DMS 273 (cell line): ENCODE measurements at regions not wholly inside any gene's neighbourhood (a gene's known extent, or its start where the extent isn't known, plus 50 kb on each side); places are given as distances from the start of the nearest gene placed in this dataset.

Experiments used
- DNase-seq: peaks from one replicate; lab custom pipeline; 2025; ENCODE audit not compliant: unreplicated experiment; lab: John Stamatoyannopoulos, UW

GRCh38 chr21:27841084-27841672, 874.3 kb upstream of the ADAMTS5 start:
- no peak for DNase-seq

DNA sequence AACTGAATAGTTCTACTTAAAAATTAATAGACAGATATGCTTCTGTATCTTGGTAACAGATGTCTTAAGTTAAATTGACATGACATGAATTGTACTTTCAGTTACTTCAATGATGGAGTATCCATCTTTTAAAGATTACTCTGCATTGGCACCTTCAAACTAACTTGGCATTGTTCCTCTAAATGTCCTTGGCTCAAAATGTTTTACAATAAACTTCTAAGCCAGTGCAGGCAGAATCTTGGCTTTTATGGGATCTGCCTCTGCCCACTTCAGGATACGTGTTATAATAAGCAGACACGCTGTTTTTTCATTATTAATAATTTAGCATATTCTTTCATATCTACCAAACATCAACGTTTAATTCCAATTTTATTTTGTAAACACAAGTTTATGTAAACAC, 873.4 kb upstream of the ADAMTS5 start:
- DNase-seq = no peak

- DNase-seq = no peak
These were observed 872.7 kb upstream of the ADAMTS5 start for GRCh38 chr21:27839512-27840115.

- no peak for DNase-seq
These were observed 871.7 kb upstream of the ADAMTS5 start for GRCh38 chr21:27838573-27838972.

DNA sequence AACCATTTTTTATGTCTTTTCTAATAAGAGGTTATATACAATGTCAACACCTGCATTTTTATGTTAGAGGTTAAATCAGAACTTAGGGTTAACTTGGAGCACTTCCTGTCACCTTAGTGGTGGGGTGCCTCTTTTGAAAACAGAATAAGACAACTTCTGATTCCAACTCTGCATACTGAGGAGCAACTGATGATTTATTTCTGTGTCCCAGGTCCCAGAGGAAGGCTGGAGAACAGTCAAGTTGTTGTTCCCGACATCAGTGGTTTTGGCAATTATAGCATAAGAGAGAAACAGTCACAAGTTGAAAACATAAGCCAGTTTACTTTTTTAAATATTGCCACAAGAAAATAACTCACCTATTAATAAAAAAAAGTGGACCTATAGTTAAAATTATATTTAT, 871.0 kb upstream of the ADAMTS5 start:
- DNase-seq = no peak

DNA sequence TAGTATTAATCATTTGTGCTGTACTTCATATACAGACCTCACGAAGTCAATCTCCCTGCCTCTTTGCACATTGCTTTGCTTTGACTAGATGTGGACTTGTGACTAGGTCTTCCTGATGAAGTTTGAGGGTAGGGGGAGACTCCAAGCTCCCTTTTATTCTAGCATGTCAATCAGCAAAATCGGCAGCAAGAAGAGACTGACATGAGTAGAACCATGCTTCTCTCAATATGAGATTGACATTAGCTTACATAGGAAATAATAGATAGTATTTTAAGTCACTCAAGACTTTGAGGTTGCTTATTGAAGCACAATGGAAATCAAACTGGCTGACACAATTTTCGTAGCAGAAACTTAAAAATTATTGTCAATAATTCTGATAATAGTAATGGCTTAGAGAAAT, 866.4 kb upstream of the ADAMTS5 start:
- DNase-seq = no peak

DNA sequence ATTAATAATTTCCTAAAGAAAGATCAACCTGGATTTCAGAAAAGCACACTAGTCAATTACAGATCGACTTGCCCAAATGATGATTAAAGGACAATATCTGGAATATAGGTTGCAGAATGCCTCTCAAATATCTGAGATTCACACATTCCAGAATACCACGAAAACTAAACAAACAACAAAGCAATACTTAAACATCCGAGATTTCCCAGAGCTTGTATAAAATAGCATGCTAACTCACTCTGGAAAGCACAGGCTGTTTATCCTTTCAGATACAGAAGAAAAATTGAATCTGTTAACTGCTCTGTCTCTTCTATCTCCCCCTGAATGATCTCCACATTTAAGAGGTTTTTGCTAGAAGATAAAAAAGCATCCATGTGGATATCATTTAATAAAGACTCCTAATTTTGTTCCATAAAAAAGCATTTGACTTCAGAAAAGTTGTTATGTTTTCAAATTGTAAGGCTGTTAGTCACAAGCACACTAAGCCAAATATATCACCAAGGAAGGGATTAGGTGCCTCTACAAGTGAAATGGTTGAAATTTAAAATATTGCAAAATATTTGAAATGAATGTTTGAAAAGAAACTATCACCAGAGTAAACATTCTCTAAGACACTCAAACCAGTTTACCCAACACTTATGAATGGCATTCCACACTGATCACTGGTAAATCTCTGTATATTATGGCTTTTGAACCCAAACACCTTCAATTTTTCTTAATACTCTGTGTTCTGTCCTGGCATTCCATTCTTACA, 865.1 kb upstream of the ADAMTS5 start:
- DNase-seq = no peak

- DNase-seq = no peak
These were observed 864.3 kb upstream of the ADAMTS5 start for GRCh38 chr21:27831177-27831576.

GRCh38 chr21:27827972-27828371, 861.1 kb upstream of the ADAMTS5 start:
- DNase-seq = no peak

GRCh38 chr21:27825035-27825434, 858.1 kb upstream of the ADAMTS5 start:
- DNase-seq = no peak

GRCh38 chr21:27823652-27824201, 856.8 kb upstream of the ADAMTS5 start:
- DNase-seq = no peak

- DNase-seq = no peak
These were observed 853.5 kb upstream of the ADAMTS5 start for GRCh38 chr21:27820342-27820741.

DNA sequence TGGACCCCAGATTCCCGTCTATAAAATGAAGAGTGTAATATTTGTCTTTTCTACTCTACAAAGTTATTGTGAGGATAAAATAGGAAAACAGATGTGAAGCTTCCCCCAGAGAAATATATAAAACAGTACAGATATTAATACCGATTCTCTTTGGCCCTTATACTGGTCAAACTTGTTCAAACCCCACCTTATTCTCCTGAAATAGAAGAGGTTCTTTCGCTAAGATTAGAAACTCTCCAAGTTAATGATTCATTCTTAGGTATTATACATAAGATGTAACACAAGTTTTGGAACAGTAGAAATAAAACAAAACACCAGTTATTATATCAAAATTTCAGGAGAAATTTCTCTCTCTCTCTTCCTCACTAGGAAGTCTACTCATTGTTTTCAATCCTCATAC, 852.4 kb upstream of the ADAMTS5 start:
- no peak for DNase-seq

DNA sequence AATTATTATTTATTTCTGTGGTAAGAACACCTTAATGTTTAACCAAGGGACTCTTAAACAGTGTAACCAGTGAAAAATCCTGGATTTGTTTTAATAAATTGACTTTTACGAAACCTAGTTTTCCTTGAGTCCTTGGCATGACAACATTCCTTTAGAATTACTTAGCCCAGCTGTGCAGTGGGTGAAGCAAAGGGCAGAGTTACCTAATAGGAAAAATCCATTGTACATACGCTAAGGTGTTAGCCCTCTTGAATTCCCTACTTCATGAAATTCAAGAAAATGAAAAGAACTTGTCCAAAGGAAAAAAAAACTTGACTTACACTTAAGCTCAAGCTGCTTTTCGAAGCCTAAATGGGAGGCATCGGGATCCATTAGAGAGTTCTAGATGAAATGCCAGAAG, 852.0 kb upstream of the ADAMTS5 start:
- no peak for DNase-seq

DNA sequence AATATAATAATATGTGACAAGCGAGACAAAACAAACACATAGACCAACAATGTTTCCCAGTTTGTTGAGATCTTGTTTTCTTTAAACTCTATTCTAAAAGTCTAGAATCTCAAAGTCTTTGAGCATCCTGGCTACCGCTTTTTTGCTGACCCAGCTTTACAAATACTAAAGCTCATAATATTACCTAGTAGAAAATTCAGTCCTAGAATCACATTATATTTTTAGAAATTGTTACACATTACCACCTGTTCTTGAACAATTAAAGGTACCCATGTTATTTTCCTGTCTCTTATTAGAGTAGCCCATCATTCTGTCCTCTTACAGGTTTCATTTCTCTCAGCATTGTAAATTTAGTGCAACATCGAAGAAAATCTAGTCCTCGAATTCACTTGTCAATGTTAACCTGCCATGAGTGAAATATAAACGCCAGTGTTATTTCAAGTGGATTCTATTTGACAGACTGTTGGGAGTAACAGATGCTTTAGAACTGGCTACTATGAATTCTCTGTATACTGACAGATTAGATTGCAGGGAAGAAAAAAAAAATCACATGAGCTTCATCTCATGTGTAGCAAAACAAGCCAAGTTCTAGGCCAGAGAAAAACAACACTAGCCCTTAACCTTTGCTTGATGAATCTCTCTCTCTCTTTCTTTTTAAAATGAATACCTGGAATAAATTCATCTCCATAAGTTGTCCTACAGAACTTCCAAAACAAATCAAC, 851.2 kb upstream of the ADAMTS5 start:
- DNase-seq = no peak

- no peak for DNase-seq
These were observed 850.2 kb upstream of the ADAMTS5 start for GRCh38 chr21:27817074-27817473.

- DNase-seq = no peak
These were observed 849.4 kb upstream of the ADAMTS5 start for GRCh38 chr21:27816301-27816700.

GRCh38 chr21:27814226-27814625, 847.3 kb upstream of the ADAMTS5 start:
- no peak for DNase-seq

GRCh38 chr21:27813750-27814149, 846.9 kb upstream of the ADAMTS5 start:
- DNase-seq = no peak

DNA sequence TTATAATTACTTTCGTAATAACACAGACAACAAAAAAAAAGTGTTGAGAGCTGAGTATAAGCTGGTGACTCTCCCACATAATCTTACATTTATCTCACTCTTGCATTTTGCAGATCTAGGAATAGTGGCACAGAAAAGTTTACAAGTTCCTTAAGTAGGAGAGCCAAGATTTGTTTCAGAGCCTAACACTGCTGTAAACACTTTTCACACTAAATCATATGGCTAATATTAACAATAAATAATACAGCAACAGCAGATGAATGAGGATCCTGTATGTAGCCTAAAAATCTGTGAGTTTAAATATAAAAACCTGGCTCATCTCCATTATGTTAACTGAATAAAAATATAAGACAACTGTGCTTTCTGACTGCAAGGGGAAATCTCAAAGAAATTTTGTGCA, 846.5 kb upstream of the ADAMTS5 start:
- DNase-seq = no peak

DNA sequence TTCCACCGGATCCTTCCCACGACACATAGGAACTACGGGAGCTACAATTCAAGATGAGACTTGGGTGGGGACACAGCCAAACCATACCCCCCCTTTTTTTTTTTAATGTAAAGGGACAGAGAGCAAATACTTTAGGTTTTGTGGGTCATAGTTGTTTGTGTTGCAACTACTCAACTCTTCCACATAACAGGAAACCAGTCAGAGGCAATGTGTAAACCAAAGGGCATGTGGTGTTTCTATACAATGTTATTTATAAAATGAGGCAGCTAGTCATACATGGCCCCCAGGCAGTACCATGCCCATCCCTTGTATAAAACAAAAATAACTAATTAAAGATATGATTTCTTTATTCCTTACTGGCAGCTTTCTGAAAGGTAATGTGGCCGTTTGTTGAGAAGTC, 845.4 kb upstream of the ADAMTS5 start:
- DNase-seq = no peak

GRCh38 chr21:27808923-27809322, 842.0 kb upstream of the ADAMTS5 start:
- no peak for DNase-seq
